ENCODE measurements at regions not wholly inside any gene's neighbourhood (a gene's known extent, or its start where the extent isn't known, plus 50 kb on each side); places are given as distances from the start of the nearest gene placed in this dataset.

DNA sequence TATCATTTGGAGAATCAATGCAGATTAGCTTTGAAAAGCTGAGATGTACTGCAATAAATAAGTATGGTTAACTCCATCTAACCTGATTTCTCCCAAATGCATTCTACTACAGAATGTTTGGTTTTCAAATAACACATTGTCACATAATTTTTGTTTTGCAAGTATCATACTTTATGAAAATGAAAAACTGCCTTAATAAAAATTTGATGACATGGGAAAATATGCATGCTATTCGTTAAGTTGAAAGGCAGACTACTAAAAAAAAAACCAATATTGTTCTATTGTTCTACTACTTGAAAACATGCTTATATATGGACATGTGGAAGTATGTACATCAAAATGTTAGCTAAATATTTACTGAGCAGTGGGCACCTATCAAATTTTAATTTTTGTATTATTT, 668.9 kb downstream of the HTR1A start:
- TF ChIP-seq CTCF (IDR thresholded peaks at IDR 0.05) (no peak), ZFX (IDR thresholded peaks at IDR 0.05; ENCODE audit: borderline replicate concordance) (no peak)

Measured in 22Rv1 (cell line).